ENCODE measurements at regions not wholly inside any gene's neighbourhood (a gene's known extent, or its start where the extent isn't known, plus 50 kb on each side); places are given as distances from the start of the nearest gene placed in this dataset.
"Not testable (repeated sequence)": the region's sequence is repeated elsewhere in the genome, so short reads cannot be mapped to it uniquely, and the experiment has no call there.

DNA sequence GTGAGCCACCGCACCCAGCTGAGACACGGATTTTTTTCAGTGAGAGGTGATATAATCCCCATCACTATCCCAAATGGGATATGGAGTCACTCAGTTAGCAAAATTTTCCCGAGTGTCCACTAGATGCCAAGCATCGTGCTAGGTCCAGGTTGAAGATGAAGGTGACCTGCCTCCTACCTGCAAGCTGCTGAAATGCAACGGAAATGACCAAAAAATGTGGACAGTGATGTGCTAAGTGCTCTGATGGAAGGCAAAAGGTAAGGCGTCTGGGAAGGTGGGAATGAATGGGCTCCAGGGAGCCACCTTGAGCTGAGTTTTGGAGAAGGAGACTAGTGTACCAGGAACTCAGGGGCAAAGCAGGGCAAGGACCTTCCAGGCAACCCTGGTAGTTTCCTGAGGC is 64.6 kb downstream of the CALM1 start:
- DNase-seq (ENCODE audit: low read depth) (no peak), FAIRE-seq (no peak)
- Mint-ChIP-seq H3K4me3 (ENCODE audit: unreplicated experiment) (no peak overlapping the region), H3K36me3 (ENCODE audit: low read depth, unreplicated experiment) (no peaks in the 10 kb centered on the region), H3K4me1 (ENCODE audit: low read depth, unreplicated experiment) (no peaks in the 10 kb centered on the region), H3K9me3 (ENCODE audit: unreplicated experiment) (peaks cover 11% of the 10 kb centered on the region), H3K27me3 (ENCODE audit: low read depth, unreplicated experiment) (peaks cover 26% of the 10 kb centered on the region), H3K27ac (ENCODE audit: unreplicated experiment) (no peak overlapping the region)
- Histone ChIP-seq H3K4me1 (ENCODE audit: insufficient read depth, low read length) (no peaks in the 10 kb centered on the region), H3K27me3 (ENCODE audit: insufficient read depth, low read length) (peaks cover 2% of the 10 kb centered on the region), H2AFZ (ENCODE audit: low read depth, low read length) (no peak overlapping the region), H3K36me3 (ENCODE audit: insufficient read depth, low read length) (no peaks in the 10 kb centered on the region), H3K79me2 (ENCODE audit: insufficient read depth, low read length) (no peaks in the 10 kb centered on the region), H3K9ac (ENCODE audit: low read length) (no peak overlapping the region), H3K27ac (ENCODE audit: low read depth, low read length) (no peak overlapping the region), H3K9me3 (ENCODE audit: insufficient read depth, low read depth, low read length) (no peaks in the 10 kb centered on the region), H3K4me2 (ENCODE audit: low read length) (no peak overlapping the region), H3K4me3 (ENCODE audit: insufficient read depth, low read depth, low read length) (no peak overlapping the region), H4K20me1 (ENCODE audit: insufficient read depth, low read length) (no peaks in the 10 kb centered on the region)
- no peak for TF ChIP-seq EZH2 (IDR thresholded peaks at IDR 0.05; ENCODE audit: insufficient read depth, low read length)
- TF ChIP-seq, protein P1, sequence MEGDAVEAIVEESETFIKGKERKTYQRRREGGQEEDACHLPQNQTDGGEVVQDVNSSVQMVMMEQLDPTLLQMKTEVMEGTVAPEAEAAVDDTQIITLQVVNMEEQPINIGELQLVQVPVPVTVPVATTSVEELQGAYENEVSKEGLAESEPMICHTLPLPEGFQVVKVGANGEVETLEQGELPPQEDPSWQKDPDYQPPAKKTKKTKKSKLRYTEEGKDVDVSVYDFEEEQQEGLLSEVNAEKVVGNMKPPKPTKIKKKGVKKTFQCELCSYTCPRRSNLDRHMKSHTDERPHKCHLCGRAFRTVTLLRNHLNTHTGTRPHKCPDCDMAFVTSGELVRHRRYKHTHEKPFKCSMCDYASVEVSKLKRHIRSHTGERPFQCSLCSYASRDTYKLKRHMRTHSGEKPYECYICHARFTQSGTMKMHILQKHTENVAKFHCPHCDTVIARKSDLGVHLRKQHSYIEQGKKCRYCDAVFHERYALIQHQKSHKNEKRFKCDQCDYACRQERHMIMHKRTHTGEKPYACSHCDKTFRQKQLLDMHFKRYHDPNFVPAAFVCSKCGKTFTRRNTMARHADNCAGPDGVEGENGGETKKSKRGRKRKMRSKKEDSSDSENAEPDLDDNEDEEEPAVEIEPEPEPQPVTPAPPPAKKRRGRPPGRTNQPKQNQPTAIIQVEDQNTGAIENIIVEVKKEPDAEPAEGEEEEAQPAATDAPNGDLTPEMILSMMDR (IDR thresholded peaks at IDR 0.05; ENCODE audit: insufficient read depth, low read depth, low read length): no peak

DNA sequence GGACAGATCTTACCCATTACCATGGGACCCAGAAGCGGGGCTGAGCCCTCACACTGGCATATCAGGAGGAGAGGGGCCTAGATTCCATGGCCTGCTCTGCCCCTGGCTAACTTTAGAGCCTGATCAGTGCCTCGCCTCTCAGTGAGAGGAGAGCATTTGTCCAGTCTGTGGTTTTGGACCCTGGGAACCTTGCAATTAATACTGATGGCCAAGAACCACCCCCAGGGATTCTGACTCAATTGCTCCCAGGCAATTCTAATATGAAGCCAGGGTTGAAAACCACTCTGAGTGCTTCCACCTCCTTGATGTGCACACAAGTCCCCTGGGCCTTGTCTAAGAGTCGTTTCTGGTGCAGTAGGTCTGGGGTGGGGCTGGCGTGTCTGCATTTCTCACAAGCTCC is 67.7 kb downstream of the CALM1 start:
- Histone ChIP-seq H3K4me2 (ENCODE audit: low read length) (no peak overlapping the region), H3K36me3 (ENCODE audit: insufficient read depth, low read length) (no peaks in the 10 kb centered on the region), H3K4me3 (ENCODE audit: insufficient read depth, low read depth, low read length) (no peak overlapping the region), H4K20me1 (ENCODE audit: insufficient read depth, low read length) (no peaks in the 10 kb centered on the region), H3K9me3 (ENCODE audit: insufficient read depth, low read depth, low read length) (no peaks in the 10 kb centered on the region), H2AFZ (ENCODE audit: low read depth, low read length) (no peak overlapping the region), H3K27ac (ENCODE audit: low read depth, low read length) (no peak overlapping the region), H3K4me1 (ENCODE audit: insufficient read depth, low read length) (no peaks in the 10 kb centered on the region), H3K79me2 (ENCODE audit: insufficient read depth, low read length) (no peaks in the 10 kb centered on the region), H3K9ac (ENCODE audit: low read length) (no peak overlapping the region), H3K27me3 (ENCODE audit: insufficient read depth, low read length) (peaks cover 5% of the 10 kb centered on the region)
- H3K27ac Mint-ChIP-seq (ENCODE audit: unreplicated experiment): no peak overlapping the region
- TF ChIP-seq, protein P1 (IDR thresholded peaks at IDR 0.05; ENCODE audit: insufficient read depth, low read depth, low read length): no peak
- TF ChIP-seq EZH2 (IDR thresholded peaks at IDR 0.05; ENCODE audit: insufficient read depth, low read length): no peak
- peaks cover 17% of the 10 kb centered on the region for H3K9me3 Mint-ChIP-seq (ENCODE audit: unreplicated experiment)
- no peaks in the 10 kb centered on the region for H3K36me3 Mint-ChIP-seq (ENCODE audit: low read depth, unreplicated experiment)
- peaks cover 27% of the 10 kb centered on the region for H3K27me3 Mint-ChIP-seq (ENCODE audit: low read depth, unreplicated experiment)
- no peaks in the 10 kb centered on the region for H3K4me1 Mint-ChIP-seq (ENCODE audit: low read depth, unreplicated experiment)
- DNase-seq (ENCODE audit: low read depth): no peak
- no peak overlapping the region for H3K4me3 Mint-ChIP-seq (ENCODE audit: unreplicated experiment)
- FAIRE-seq: no peak

DNA sequence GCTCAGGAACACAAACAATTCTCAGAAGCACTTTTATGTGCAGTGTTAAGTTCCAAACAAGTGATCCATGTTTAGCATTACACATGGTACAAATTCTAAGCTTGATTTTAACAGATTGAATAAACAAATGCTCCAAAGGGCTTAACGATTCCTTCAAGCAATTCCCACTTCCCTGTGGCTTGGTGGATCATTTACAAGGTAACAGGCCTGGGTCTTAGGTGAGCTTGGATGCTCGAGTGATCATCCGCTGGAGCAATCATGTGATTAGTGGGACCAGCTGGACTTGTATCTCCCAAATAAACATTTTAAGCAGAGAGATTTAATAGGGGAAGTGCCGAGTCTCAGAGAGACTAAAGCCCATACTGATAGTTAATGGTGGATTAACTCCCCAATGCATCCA is 70.7 kb downstream of the CALM1 start:
- no peak for TF ChIP-seq EZH2 (IDR thresholded peaks at IDR 0.05; ENCODE audit: insufficient read depth, low read length)
- TF ChIP-seq, protein P1 (IDR thresholded peaks at IDR 0.05; ENCODE audit: insufficient read depth, low read depth, low read length): no peak
- Histone ChIP-seq H3K36me3 (ENCODE audit: insufficient read depth, low read length) (no peaks in the 10 kb centered on the region), H4K20me1 (ENCODE audit: insufficient read depth, low read length) (no peaks in the 10 kb centered on the region), H3K4me2 (ENCODE audit: low read length) (no peak overlapping the region), H3K79me2 (ENCODE audit: insufficient read depth, low read length) (no peaks in the 10 kb centered on the region), H2AFZ (ENCODE audit: low read depth, low read length) (no peak overlapping the region), H3K9me3 (ENCODE audit: insufficient read depth, low read depth, low read length) (peaks cover 3% of the 10 kb centered on the region), H3K4me1 (ENCODE audit: insufficient read depth, low read length) (no peaks in the 10 kb centered on the region), H3K4me3 (ENCODE audit: insufficient read depth, low read depth, low read length) (no peak overlapping the region), H3K9ac (ENCODE audit: low read length) (no peak overlapping the region), H3K27me3 (ENCODE audit: insufficient read depth, low read length) (peaks cover 5% of the 10 kb centered on the region), H3K27ac (ENCODE audit: low read depth, low read length) (no peak overlapping the region)
- H3K4me3 Mint-ChIP-seq (ENCODE audit: unreplicated experiment): no peak overlapping the region
- FAIRE-seq: no peak
- H3K27ac Mint-ChIP-seq (ENCODE audit: unreplicated experiment): no peak overlapping the region
- no peaks in the 10 kb centered on the region for H3K36me3 Mint-ChIP-seq (ENCODE audit: low read depth, unreplicated experiment)
- DNase-seq (ENCODE audit: low read depth): no peak
- H3K27me3 Mint-ChIP-seq (ENCODE audit: low read depth, unreplicated experiment): peaks cover 21% of the 10 kb centered on the region
- H3K4me1 Mint-ChIP-seq (ENCODE audit: low read depth, unreplicated experiment): no peaks in the 10 kb centered on the region
- H3K9me3 Mint-ChIP-seq (ENCODE audit: unreplicated experiment): peaks cover 26% of the 10 kb centered on the region

DNA sequence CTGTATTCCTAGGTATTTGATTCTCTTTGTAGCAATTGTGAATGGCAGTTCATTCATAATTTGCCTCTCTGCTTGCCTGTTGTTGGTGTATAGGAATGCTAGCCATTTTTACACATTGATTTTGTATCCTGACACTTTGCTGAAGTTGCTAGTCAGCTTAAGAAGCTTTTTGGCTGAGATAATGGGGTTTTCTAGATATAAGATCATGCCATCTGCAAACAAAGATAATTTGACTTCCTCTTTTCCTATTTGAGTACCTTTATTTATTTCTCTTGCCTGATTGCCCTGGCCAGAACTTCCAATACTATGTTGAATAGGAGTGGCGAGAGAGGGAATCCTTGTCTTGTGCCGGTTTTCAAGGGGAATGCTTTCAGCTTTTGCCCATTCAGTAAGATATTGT is 72.6 kb downstream of the CALM1 start:
- peaks cover 32% of the 10 kb centered on the region for H3K9me3 Mint-ChIP-seq (ENCODE audit: unreplicated experiment)

More for the DNA sequence above, 72.6 kb downstream of the CALM1 start:
- not testable (repeated sequence) for FAIRE-seq; H3K27ac Mint-ChIP-seq (ENCODE audit: unreplicated experiment); H3K79me2 ChIP-seq (ENCODE audit: insufficient read depth, low read length); H3K4me3 ChIP-seq (ENCODE audit: insufficient read depth, low read depth, low read length); H3K36me3 Mint-ChIP-seq (ENCODE audit: low read depth, unreplicated experiment); H3K4me2 ChIP-seq (ENCODE audit: low read length); H3K4me1 ChIP-seq (ENCODE audit: insufficient read depth, low read length); H3K27me3 ChIP-seq (ENCODE audit: insufficient read depth, low read length); H4K20me1 ChIP-seq (ENCODE audit: insufficient read depth, low read length); DNase-seq (ENCODE audit: low read depth); H3K4me1 Mint-ChIP-seq (ENCODE audit: low read depth, unreplicated experiment); H3K4me3 Mint-ChIP-seq (ENCODE audit: unreplicated experiment); H2AFZ ChIP-seq (ENCODE audit: low read depth, low read length); H3K27ac ChIP-seq (ENCODE audit: low read depth, low read length); H3K9ac ChIP-seq (ENCODE audit: low read length); H3K9me3 ChIP-seq (ENCODE audit: insufficient read depth, low read depth, low read length); H3K36me3 ChIP-seq (ENCODE audit: insufficient read depth, low read length)
- peaks cover 12% of the 10 kb centered on the region for H3K27me3 Mint-ChIP-seq (ENCODE audit: low read depth, unreplicated experiment)
